Vagina (tissue), 2 donors: ENCODE measurements at regions not wholly inside any gene's neighbourhood (a gene's known extent, or its start where the extent isn't known, plus 50 kb on each side); places are given as distances from the start of the nearest gene placed in this dataset.

Experiments
- CTCF ChIP-seq, 3 experiments: fragments of 450-650 bp in 2 of 3; fragments of 200-600 bp in 1 of 3; sonication (generic) in 1 of 3; IDR thresholded peaks; one replicate each; pipeline ENCODE4 v1.5.1; 2017 to 2019; ENCODE audit warnings: antibody characterized with exemption in 3 of 3, mild to moderate bottlenecking in 2 of 3, moderate library complexity in 2 of 3
- POLR2AphosphoS5 ChIP-seq, 2 donors: sonication (generic); formaldehyde crosslinking; IDR thresholded peaks; one replicate each; pipeline ENCODE4 v1.9.0; 2017; ENCODE audit warnings: antibody characterized with exemption in 2 of 2, mild to moderate bottlenecking in 2 of 2, low read depth in 1 of 2; ENCODE audit not compliant: insufficient read depth in 1 of 2

DNA sequence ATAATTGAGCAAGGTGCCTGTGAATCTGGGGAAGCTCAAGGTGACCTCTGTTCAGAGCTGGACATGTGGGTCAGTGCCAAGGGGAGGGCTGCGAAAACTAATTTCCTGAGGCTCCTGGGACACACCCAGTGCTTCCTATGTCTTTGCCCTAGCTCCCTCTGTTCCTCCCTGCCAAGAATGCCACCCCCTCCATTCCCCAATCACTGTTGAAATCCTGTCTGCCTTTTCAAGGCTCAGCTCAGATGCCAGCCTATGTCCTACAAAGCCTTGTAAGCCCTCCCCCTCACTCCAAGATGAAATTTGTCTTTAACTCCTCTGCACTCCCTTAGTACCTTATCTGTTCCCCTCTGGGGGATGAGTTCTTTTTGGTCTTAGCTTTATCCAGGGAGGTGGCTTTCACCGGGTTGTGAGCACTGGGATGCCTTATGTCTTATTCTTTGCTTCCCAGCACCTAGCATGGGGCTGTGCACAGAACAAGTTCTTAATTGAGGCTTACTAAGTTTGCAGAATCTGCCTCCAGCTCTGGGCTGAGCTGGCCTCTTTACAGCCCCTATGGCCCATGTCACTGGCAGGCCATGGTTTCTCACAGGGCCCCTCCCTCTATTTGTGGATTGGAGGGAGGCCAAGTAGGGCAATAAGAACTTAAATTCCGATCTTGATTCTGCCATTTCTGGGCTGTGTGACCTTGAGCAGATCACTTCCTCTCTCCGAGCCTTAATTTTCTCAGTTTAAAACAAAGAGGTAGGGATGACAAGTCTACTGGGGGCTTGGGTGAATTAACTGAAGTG lies 51.5 kb upstream of the EPB41L1 start:
- TF ChIP-seq CTCF (IDR thresholded peaks at IDR 0.05) = no peak
- TF ChIP-seq POLR2AphosphoS5 (IDR thresholded peaks at IDR 0.05; ENCODE audit: insufficient read depth in 1 of 2, low read depth in 1 of 2) = no peak
